ENCODE measurements at regions not wholly inside any gene's neighbourhood (a gene's known extent, or its start where the extent isn't known, plus 50 kb on each side); places are given as distances from the start of the nearest gene placed in this dataset.
"Not testable (repeated sequence)": the region's sequence is repeated elsewhere in the genome, so short reads cannot be mapped to it uniquely, and the experiment has no call there.

- not testable (repeated sequence) for DNase-seq
Observed at GRCh38 chrX:144202726-144203125, 318.9 kb downstream of the UBE2NL start.

- DNase-seq, result not testable (repeated sequence)
Observed at GRCh38 chrX:144208360-144209024, 324.6 kb downstream of the UBE2NL start.

DNA sequence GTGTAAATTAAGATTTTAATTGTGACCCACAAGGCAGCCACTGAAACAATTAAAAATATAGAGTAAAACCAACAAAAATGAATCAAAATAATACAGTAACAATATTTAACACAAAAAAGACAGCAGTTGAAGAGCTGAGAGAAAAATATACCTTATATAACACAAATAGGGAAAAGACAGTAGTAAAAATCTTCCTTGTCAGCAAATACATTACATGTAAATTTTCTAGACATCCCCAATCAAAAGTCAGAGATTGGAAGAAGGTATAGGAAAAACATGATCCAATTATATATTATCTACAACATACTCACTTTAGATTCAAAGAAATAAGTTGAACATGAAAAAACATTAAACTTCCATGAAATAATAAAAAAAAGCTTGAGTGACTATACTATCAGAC lies 330.8 kb downstream of the UBE2NL start:
- no peak for DNase-seq

DNA sequence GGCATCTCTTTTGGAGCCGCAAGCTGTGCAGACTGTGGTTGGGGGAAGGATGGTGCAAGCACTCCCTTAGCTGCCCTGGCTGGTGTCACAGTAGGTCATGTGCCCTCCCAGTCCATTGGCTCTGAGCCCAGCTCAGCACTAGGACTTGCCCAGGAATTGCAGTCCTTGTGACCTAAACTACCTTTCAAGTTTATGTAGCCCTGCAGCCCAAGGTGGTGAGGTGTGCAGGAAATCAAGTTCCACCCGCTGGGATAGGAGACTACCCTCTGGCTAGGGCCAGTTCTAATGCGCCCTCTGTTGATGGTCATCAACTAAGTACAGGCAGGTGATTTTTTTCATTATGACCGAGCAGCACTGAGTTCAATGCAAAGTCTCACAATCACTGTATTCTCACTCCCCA lies 335.2 kb downstream of the UBE2NL start:
- DNase-seq, result no peak

GRCh38 chrX:144231116-144231785 lies 347.4 kb downstream of the UBE2NL start:
- not testable (repeated sequence) for DNase-seq

DNA sequence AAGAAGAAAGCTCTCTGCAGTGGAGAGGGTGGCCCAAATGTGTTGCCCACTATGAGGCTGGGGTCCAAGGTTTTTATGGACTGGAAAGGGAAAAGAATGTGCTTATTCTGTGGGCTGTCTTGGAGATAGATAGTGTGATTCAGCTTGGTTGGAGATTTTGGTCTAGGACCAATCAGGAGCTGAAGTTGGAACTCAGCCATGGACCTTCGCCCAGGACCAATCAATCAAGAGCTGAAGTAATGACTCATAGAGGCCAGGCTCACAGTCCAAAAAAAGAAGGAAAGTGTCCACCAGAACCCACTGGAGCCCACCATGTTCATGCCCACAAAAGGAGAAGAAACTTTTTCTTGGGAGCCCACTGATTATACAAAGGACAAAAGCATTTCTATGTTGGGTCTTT lies 369.5 kb downstream of the UBE2NL start:
- no peak for DNase-seq

DNA sequence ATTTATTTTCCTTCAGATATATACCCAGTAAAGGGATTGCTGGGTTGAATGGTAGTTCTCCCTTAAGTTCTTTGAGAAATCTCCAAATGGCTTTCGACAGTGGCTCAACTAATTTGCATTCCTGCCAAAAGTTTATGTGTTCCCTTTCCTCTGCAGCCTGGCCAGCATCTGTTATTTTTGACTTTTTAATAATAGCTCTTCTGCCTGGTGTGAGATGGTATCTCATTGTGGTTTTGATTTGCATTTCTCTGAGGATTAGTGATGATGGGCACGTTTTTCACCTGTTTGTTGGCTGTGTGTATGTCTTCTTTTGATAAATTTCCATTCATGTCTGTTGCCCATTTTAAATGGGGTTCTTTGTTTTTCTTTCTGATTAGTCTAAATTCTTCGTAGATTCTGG lies 375.2 kb downstream of the UBE2NL start:
- DNase-seq, result no peak

- DNase-seq, result no peak
Observed at GRCh38 chrX:144265641-144266040, 381.8 kb downstream of the UBE2NL start.

DNA sequence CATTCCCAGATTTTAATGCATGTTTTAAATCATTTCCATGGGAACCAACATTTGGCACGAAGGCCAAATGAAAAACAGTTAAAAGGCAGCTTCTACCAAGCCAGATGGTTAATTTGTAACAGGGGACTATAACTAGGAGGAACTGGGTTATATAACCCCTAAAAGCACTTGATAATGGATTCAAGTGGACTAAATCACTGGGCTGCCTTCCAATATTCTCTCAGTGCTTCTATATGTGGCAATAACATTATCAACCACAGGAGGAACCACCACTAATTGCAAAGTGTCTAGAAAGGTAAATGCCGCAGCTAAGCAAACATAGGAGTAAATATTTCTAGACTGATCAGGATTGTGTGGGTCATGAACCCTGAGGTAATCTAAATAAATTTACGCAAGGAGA lies 391.5 kb downstream of the UBE2NL start:
- DNase-seq, result no peak

GRCh38 chrX:144275843-144276242 lies 392.0 kb downstream of the UBE2NL start:
- DNase-seq, result no peak

DNA sequence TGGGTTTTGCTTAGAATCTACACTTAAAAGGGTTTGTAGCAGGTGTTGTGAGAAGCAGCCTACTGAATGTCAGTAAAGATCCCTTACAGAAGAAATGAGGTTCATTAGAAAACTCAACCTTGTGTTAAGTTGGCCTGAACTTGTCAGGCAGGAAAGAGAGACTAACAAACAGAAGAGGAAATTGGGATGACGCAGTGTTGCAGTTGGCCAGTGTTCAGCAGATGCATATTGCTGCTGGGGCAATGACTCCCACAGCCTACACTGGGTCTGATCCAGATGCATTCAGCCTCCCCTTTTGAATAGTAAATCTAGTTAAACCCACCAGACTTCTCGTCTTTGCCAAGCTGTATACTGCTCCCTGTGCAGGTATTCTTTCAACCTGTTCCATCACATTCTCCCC lies 409.4 kb downstream of the UBE2NL start:
- DNase-seq, result no peak

DNA sequence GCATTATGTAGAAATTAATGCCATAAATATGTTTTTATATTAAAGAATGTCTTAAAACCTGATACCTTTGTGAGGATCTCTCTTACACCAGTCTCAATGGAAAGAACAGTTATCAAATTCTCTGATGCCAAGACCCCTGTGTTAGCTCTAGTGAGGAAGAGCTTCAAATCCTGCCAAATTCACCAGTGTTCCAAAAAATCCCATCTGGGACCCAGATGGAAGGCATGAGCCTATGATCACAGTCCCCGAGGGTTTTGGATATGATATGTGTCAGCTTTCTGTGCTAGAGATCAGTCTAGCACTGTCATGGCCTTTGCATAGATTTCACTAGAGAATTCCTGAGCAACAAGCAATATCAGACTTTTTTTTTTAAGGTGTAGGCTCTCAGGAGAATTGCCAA lies 412.1 kb downstream of the UBE2NL start:
- DNase-seq, result no peak

- no peak for DNase-seq
Observed at GRCh38 chrX:144297221-144297620, 413.4 kb downstream of the UBE2NL start.

DNA sequence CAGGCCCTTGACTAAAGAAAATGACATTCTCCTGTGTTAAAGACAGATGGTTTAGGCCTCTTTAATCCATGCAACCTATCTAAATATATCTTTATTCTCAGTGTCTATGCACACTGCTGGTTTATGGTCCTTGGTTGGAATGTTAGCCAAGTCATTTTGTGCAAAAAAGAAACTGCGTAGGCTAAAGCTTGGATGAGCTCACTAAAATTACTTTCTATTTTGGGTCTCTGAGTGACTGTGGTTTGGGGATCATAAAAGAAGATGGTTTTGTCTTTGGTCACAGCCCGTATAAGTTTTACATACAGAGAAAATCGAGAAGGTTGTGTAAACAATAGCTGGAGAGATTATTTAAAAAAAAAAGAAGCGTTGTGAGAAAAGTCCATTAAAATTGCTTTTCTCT lies 443.6 kb downstream of the UBE2NL start:
- DNase-seq, result peak; percentile 14

- no peak for DNase-seq
Observed at GRCh38 chrX:144333429-144333828, 449.6 kb downstream of the UBE2NL start.

- DNase-seq, result no peak
Observed at GRCh38 chrX:144334577-144334976, 450.7 kb downstream of the UBE2NL start.

DNA sequence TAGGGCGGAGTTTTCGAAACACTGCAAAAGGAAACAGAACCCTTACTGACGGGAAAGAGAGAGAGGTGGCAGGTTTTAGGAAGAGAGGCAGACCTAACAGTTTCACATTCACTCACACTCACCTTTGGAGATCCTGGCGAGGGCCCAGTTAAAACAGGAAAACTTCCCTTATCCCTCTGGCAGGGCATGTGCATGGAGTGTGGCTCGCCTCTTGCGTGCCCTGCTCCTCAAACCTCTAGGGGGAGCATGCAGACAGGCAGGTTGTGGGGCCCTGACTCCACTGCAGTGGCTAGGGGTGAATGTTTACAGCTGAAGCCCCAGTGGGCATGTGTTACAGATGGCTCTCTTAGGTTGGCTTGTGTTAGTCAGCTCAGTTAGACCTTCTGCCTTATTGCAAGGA lies 451.5 kb downstream of the UBE2NL start:
- DNase-seq, result no peak

DNA sequence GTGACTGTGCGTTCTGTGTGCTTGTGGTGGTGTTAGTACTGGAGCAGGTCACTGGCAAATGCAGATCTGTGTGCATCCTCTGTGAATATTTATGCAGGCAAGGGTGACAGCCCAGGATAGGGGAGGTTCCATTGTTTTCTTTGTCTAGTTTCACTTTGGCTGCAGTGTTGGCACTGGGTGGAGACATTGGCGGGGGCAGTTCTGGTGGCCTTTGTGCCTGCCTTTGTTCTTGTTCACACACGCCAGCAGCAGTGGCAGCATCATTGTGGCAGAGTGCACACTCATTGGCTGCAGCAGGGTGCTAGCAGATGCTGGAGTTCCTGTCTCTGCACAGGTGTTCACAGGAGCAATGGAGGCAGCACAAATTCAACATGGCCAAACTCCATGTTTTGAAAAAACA lies 495.3 kb downstream of the UBE2NL start:
- no peak for DNase-seq

DNA sequence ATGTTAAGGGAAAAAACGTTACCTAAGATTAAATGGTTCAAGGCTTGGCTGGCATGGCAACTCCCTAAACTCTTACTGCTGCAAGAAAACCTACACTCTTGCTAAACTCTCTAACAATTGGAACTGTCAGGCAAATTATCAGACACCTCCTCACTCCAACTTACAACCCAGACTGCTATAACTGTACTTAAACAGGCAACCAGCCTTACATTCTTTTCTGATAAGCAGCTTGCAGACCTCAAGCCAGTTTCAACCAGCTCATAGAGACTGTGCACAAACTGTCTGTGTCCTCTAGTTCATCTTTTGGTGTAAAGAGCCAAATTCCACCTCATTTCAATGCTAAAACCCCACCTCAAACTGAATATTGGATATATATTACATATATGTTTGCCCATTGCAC lies 504.9 kb downstream of the UBE2NL start:
- DNase-seq, result no peak

All from fibroblast of skin of right quadriceps (primary cell).